ENCODE measurements at regions not wholly inside any gene's neighbourhood (a gene's known extent, or its start where the extent isn't known, plus 50 kb on each side); places are given as distances from the start of the nearest gene placed in this dataset.

DNA sequence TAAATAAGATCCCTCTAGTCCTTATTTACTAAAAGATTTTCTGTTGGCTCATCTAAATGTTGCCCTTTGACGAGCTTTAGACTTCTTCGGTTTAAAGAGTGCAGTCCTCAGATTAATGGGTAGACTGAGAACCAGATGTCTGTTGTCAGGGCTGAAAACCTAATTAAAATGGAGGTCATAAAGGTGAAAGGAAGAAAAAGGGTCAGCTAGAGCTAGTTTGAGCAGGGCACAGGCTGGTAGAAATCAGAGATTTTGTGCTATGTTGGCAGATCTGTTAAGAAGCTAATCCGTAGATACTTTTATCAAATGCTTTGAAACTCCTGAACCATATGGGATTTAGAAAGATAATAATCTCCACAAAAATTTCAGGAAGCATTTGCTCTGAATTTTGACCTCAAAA is 959.0 kb downstream of the PLA2G4A start:
- POLR2A ChIA-PET = no interaction called here
- Histone ChIP-seq H3K79me2 (ENCODE audit: insufficient read depth, low read depth, low read length) (no peaks in the 10 kb centered on the region), H3K27ac (ENCODE audit: low read depth, low read length, poor library complexity, severe bottlenecking) (no peak overlapping the region), H3K4me1 (ENCODE audit: insufficient read depth, low read length, poor library complexity, severe bottlenecking) (no peaks in the 10 kb centered on the region), H3K36me3 (ENCODE audit: insufficient read depth, low read length) (no peaks in the 10 kb centered on the region), H3K9me2 (ENCODE audit: insufficient read depth, low read length) (no peaks in the 10 kb centered on the region), H2AFZ (ENCODE audit: low read length) (no peak overlapping the region), H4K20me1 (ENCODE audit: insufficient read depth, low read length) (no peaks in the 10 kb centered on the region), H3K4me3 (ENCODE audit: low read depth, low read length, poor library complexity, severe bottlenecking) (no peak overlapping the region), H3K9me3 (ENCODE audit: low read length) (no peaks in the 10 kb centered on the region), H3K4me2 (ENCODE audit: low read length) (no peak overlapping the region)
- no peak for DNase-seq (ENCODE audit: low spot score)
- TF ChIP-seq, protein P1, sequence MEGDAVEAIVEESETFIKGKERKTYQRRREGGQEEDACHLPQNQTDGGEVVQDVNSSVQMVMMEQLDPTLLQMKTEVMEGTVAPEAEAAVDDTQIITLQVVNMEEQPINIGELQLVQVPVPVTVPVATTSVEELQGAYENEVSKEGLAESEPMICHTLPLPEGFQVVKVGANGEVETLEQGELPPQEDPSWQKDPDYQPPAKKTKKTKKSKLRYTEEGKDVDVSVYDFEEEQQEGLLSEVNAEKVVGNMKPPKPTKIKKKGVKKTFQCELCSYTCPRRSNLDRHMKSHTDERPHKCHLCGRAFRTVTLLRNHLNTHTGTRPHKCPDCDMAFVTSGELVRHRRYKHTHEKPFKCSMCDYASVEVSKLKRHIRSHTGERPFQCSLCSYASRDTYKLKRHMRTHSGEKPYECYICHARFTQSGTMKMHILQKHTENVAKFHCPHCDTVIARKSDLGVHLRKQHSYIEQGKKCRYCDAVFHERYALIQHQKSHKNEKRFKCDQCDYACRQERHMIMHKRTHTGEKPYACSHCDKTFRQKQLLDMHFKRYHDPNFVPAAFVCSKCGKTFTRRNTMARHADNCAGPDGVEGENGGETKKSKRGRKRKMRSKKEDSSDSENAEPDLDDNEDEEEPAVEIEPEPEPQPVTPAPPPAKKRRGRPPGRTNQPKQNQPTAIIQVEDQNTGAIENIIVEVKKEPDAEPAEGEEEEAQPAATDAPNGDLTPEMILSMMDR (conservative IDR thresholded peaks at IDR 0.05; ENCODE audit: low read length) = no peak
- no peak for TF ChIP-seq EZH2phosphoT487 (IDR thresholded peaks at IDR 0.05; ENCODE audit: borderline replicate concordance, low read depth, low read length)
- BruUV-seq (replicated peaks) = no TSS peak
- intact Hi-C loops (cut with micrococcal nuclease; ENCODE audit: unreplicated experiment) = no loop called here
- CTCF ChIA-PET (ENCODE audit: unreplicated experiment) = no interaction called here

DNA sequence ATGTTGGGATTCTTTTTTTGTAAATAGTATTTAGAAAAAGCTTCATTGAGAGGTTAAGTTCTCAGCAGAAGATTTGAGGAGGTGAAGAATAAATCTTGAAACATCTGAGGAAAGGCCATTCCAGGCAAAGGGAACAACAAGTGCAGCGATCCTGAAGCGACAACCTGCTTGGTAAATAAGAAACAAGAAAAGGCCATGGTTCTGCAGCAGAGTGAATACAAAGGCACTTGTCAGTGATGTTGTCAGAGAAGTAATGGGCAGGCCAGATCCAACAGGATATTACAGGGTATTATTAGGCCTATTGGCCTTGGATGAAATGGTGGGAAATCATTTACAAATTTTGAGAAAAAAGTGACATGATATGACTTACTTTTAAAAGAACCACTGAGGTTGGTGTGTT is 960.0 kb downstream of the PLA2G4A start:
- Histone ChIP-seq H2AFZ (ENCODE audit: low read length) (no peak overlapping the region), H3K4me3 (ENCODE audit: low read depth, low read length, poor library complexity, severe bottlenecking) (no peak overlapping the region), H4K20me1 (ENCODE audit: insufficient read depth, low read length) (no peaks in the 10 kb centered on the region), H3K4me1 (ENCODE audit: insufficient read depth, low read length, poor library complexity, severe bottlenecking) (no peaks in the 10 kb centered on the region), H3K36me3 (ENCODE audit: insufficient read depth, low read length) (no peaks in the 10 kb centered on the region), H3K79me2 (ENCODE audit: insufficient read depth, low read depth, low read length) (no peaks in the 10 kb centered on the region), H3K9me2 (ENCODE audit: insufficient read depth, low read length) (no peaks in the 10 kb centered on the region), H3K4me2 (ENCODE audit: low read length) (no peak overlapping the region), H3K9me3 (ENCODE audit: low read length) (no peaks in the 10 kb centered on the region), H3K27ac (ENCODE audit: low read depth, low read length, poor library complexity, severe bottlenecking) (no peak overlapping the region)
- DNase-seq (ENCODE audit: low spot score) = no peak
- TF ChIP-seq, protein P1 (conservative IDR thresholded peaks at IDR 0.05; ENCODE audit: low read length) = no peak
- no peak for TF ChIP-seq EZH2phosphoT487 (IDR thresholded peaks at IDR 0.05; ENCODE audit: borderline replicate concordance, low read depth, low read length)
- intact Hi-C loops (cut with micrococcal nuclease; ENCODE audit: unreplicated experiment) = no loop called here
- POLR2A ChIA-PET = no interaction called here
- CTCF ChIA-PET (ENCODE audit: unreplicated experiment) = no interaction called here
- no TSS peak for BruUV-seq (replicated peaks)

DNA sequence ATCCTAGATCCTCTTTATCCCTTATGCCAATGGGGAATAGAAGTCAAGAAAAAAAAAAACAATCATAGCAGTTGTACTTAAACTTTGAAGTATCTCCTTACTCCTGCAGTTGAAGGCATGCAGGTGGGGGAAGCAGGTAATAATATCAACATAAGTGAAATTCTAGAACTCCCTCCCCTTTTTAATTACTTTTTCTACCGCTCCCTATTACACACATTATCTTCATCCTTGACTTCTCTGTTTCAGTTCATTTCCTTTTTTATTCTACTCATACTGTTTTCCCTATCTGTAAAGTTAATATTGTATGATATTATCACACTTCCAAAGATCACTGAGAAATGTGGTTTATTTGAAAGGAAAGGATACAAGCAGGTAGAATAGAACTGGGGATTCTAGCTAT is 962.0 kb downstream of the PLA2G4A start:
- Histone ChIP-seq H3K4me1 (ENCODE audit: insufficient read depth, low read length, poor library complexity, severe bottlenecking) (no peaks in the 10 kb centered on the region), H3K4me2 (ENCODE audit: low read length) (no peak overlapping the region), H3K9me3 (ENCODE audit: low read length) (no peaks in the 10 kb centered on the region), H4K20me1 (ENCODE audit: insufficient read depth, low read length) (no peaks in the 10 kb centered on the region), H3K4me3 (ENCODE audit: low read depth, low read length, poor library complexity, severe bottlenecking) (no peak overlapping the region), H3K27ac (ENCODE audit: low read depth, low read length, poor library complexity, severe bottlenecking) (no peak overlapping the region), H3K9me2 (ENCODE audit: insufficient read depth, low read length) (no peaks in the 10 kb centered on the region), H3K36me3 (ENCODE audit: insufficient read depth, low read length) (no peaks in the 10 kb centered on the region), H3K79me2 (ENCODE audit: insufficient read depth, low read depth, low read length) (no peaks in the 10 kb centered on the region), H2AFZ (ENCODE audit: low read length) (no peak overlapping the region)
- DNase-seq (ENCODE audit: low spot score) = no peak
- POLR2A ChIA-PET = no interaction called here
- TF ChIP-seq EZH2phosphoT487 (IDR thresholded peaks at IDR 0.05; ENCODE audit: borderline replicate concordance, low read depth, low read length) = no peak
- TF ChIP-seq, protein P1 (conservative IDR thresholded peaks at IDR 0.05; ENCODE audit: low read length) = no peak
- intact Hi-C loops (cut with micrococcal nuclease; ENCODE audit: unreplicated experiment) = no loop called here
- BruUV-seq (replicated peaks) = no TSS peak
- CTCF ChIA-PET (ENCODE audit: unreplicated experiment) = no interaction called here

Data from OCI-LY7 (cell line).